Skeletal muscle satellite cell (primary cell): ENCODE measurements at regions not wholly inside any gene's neighbourhood (a gene's known extent, or its start where the extent isn't known, plus 50 kb on each side); places are given as distances from the start of the nearest gene placed in this dataset.

ENCODE experiments used
- H3K27me3 ChIP-seq: 2 replicates; pipeline ENCODE4 v1.7.0; 2013; ENCODE audit warnings: low read length; ENCODE audit not compliant: control insufficient read depth, insufficient read depth
- H3K36me3 ChIP-seq: 2 replicates; pipeline ENCODE4 v1.7.0; 2013; ENCODE audit warnings: mild to moderate bottlenecking, control low read depth, low read length; ENCODE audit not compliant: insufficient read depth
- H3K4me1 ChIP-seq: 2 replicates; pipeline ENCODE4 v1.7.0; 2013; ENCODE audit warnings: low read length; ENCODE audit not compliant: control insufficient read depth, insufficient read depth
- H3K4me2 ChIP-seq: 2 replicates; pipeline ENCODE4 v1.7.0; 2013; ENCODE audit warnings: mild to moderate bottlenecking, low read length
- H3K4me3 ChIP-seq: 2 replicates; pipeline ENCODE4 v1.7.0; 2013; ENCODE audit warnings: low read length
- H3K9ac ChIP-seq: 2 replicates; pipeline ENCODE4 v1.7.0; 2013; ENCODE audit warnings: mild to moderate bottlenecking, low read depth, low read length, moderate library complexity
- H3K9me3 ChIP-seq: replicated peaks from 2 replicates; pipeline ENCODE4 v1.7.0; 2013; ENCODE audit warnings: mild to moderate bottlenecking, control low read depth, low read length

GRCh38 chr6:4647414-4648365 lies 128.5 kb upstream of the CDYL start:
- peak overlapping the region; percentile 55 for H3K4me3 ChIP-seq
- no peaks in the 10 kb centered on the region for H3K36me3 ChIP-seq
- peaks cover 7% of the 10 kb centered on the region for H3K4me1 ChIP-seq
- H3K4me2 ChIP-seq: peak overlapping the region; percentile 79
- H3K9me3 ChIP-seq: no peaks in the 10 kb centered on the region
- H3K9ac ChIP-seq: peak overlapping the region; percentile 37
- H3K27me3 ChIP-seq: no peaks in the 10 kb centered on the region

- H3K4me2 ChIP-seq: no peak overlapping the region
- no peaks in the 10 kb centered on the region for H3K27me3 ChIP-seq
- no peaks in the 10 kb centered on the region for H3K9me3 ChIP-seq
- H3K4me3 ChIP-seq: no peak overlapping the region
- H3K4me1 ChIP-seq: peaks cover 7% of the 10 kb centered on the region
- no peaks in the 10 kb centered on the region for H3K36me3 ChIP-seq
- no peak overlapping the region for H3K9ac ChIP-seq
These were observed 130.4 kb upstream of the CDYL start for GRCh38 chr6:4645713-4646360.

- Histone ChIP-seq H3K9me3 (no peaks in the 10 kb centered on the region), H3K9ac (no peak overlapping the region), H3K4me1 (peaks cover 7% of the 10 kb centered on the region), H3K4me2 (no peak overlapping the region), H3K4me3 (no peak overlapping the region), H3K36me3 (no peaks in the 10 kb centered on the region), H3K27me3 (no peaks in the 10 kb centered on the region)
These were observed 131.2 kb upstream of the CDYL start for GRCh38 chr6:4644996-4645395.

DNA sequence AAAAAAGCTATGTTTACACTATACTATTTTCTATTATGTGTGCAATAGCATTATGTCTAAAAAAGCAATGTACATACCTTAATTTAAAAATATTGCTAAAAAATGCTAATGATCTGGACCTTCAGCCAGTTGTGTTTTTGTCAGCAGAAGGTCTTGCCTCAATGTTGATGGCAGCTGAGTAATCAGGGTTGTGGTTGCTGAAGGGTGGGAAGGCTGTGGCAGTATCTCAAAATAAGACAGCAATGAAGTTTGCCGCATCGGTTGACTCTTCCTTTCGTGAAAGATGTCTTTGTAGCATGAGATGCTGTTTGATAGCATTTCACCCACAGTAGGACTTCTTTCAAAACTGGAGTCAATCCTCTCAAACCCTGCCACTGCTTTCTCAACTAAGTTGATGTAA lies 134.7 kb upstream of the CDYL start:
- no peak overlapping the region for H3K9ac ChIP-seq
- no peak overlapping the region for H3K4me2 ChIP-seq
- H3K4me3 ChIP-seq: no peak overlapping the region
- no peaks in the 10 kb centered on the region for H3K36me3 ChIP-seq
- no peaks in the 10 kb centered on the region for H3K9me3 ChIP-seq
- no peaks in the 10 kb centered on the region for H3K27me3 ChIP-seq
- H3K4me1 ChIP-seq: no peaks in the 10 kb centered on the region

- H3K9ac ChIP-seq: no peak overlapping the region
- no peaks in the 10 kb centered on the region for H3K4me1 ChIP-seq
- no peak overlapping the region for H3K4me2 ChIP-seq
- H3K4me3 ChIP-seq: no peak overlapping the region
- H3K9me3 ChIP-seq: no peaks in the 10 kb centered on the region
- no peaks in the 10 kb centered on the region for H3K36me3 ChIP-seq
- no peaks in the 10 kb centered on the region for H3K27me3 ChIP-seq
These were observed 136.1 kb upstream of the CDYL start for GRCh38 chr6:4640139-4640538.

GRCh38 chr6:4638641-4639040 lies 137.6 kb upstream of the CDYL start:
- Histone ChIP-seq H3K27me3 (no peaks in the 10 kb centered on the region), H3K9ac (no peak overlapping the region), H3K4me1 (no peaks in the 10 kb centered on the region), H3K4me3 (no peak overlapping the region), H3K4me2 (no peak overlapping the region), H3K9me3 (no peaks in the 10 kb centered on the region), H3K36me3 (no peaks in the 10 kb centered on the region)

- Histone ChIP-seq H3K4me1 (no peaks in the 10 kb centered on the region), H3K4me2 (no peak overlapping the region), H3K9me3 (no peaks in the 10 kb centered on the region), H3K36me3 (no peaks in the 10 kb centered on the region), H3K9ac (no peak overlapping the region), H3K27me3 (no peaks in the 10 kb centered on the region), H3K4me3 (no peak overlapping the region)
These were observed 138.3 kb upstream of the CDYL start for GRCh38 chr6:4637691-4638433.

GRCh38 chr6:4636881-4637224 lies 139.4 kb upstream of the CDYL start:
- Histone ChIP-seq H3K4me2 (no peak overlapping the region), H3K27me3 (no peaks in the 10 kb centered on the region), H3K9me3 (no peaks in the 10 kb centered on the region), H3K4me1 (no peaks in the 10 kb centered on the region), H3K36me3 (no peaks in the 10 kb centered on the region), H3K4me3 (no peak overlapping the region), H3K9ac (no peak overlapping the region)

DNA sequence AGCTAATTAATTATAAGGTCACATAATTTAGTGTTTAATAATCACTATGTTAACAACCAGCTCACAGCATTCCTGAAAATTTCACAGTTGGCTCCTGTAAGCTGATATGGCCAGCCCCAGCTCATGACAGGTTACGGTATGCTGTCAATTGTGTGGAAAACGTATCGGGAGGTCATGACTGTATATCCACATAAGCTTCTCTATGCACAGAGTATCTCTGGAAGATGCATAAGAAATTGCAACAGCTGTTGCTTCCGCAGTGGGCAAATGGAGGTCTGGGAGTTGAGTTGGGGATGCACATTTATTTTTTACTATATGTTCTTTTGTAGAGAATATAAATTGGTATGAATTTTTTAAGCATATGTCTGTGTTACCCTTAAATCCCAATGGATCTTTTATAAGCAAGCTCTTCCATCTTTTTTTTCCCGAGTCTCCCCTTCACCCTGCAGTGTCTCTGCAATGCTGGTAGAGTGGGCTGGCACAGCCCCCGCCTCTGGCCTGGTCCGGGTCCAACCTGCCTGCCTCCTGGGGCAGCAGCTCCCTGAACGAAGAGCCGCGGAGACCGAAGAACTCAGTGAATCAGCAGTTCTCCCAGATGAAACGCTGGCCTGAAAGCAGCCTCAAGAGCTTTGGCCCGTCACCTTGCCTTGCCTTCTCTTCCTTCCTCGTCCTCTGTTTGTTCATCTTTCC lies 139.9 kb upstream of the CDYL start:
- no peak overlapping the region for H3K4me3 ChIP-seq
- no peak overlapping the region for H3K4me2 ChIP-seq
- H3K36me3 ChIP-seq: no peaks in the 10 kb centered on the region
- no peaks in the 10 kb centered on the region for H3K4me1 ChIP-seq
- no peaks in the 10 kb centered on the region for H3K27me3 ChIP-seq
- no peaks in the 10 kb centered on the region for H3K9me3 ChIP-seq
- no peak overlapping the region for H3K9ac ChIP-seq

DNA sequence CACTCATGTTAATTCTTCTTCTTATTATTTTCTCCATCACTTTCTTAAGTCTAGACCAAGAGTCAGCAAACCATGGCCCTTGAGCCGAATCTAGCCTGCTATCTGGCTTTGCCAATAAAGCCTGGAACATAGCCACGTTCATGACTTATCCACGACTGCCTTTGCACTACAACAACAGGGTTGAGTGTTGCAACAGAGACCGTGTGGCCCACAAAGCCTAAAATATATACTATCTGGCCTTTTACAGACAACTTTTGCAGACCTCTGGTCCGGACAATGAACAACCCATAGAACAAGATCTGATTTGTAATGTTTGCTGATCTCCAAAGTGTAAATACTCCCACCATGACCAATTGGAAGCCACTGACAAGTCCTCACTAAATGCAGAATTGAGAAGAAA lies 140.5 kb upstream of the CDYL start:
- Histone ChIP-seq H3K4me2 (no peak overlapping the region), H3K9me3 (no peaks in the 10 kb centered on the region), H3K27me3 (no peaks in the 10 kb centered on the region), H3K4me1 (no peaks in the 10 kb centered on the region), H3K36me3 (no peaks in the 10 kb centered on the region), H3K4me3 (no peak overlapping the region), H3K9ac (no peak overlapping the region)

- no peaks in the 10 kb centered on the region for H3K27me3 ChIP-seq
- no peaks in the 10 kb centered on the region for H3K36me3 ChIP-seq
- no peak overlapping the region for H3K4me3 ChIP-seq
- H3K9me3 ChIP-seq: peaks cover 7% of the 10 kb centered on the region
- no peaks in the 10 kb centered on the region for H3K4me1 ChIP-seq
- no peak overlapping the region for H3K9ac ChIP-seq
- H3K4me2 ChIP-seq: no peak overlapping the region
These were observed 143.8 kb upstream of the CDYL start for GRCh38 chr6:4632421-4632820.
